HFFc6 (cell line): ENCODE measurements at regions not wholly inside any gene's neighbourhood (a gene's known extent, or its start where the extent isn't known, plus 50 kb on each side); places are given as distances from the start of the nearest gene placed in this dataset.

Experiments
- DNase-seq: peaks from one replicate; pipeline ENCODE4 v3.0.0-alpha.2; 2018
- H3K27ac Mint-ChIP-seq: 2 replicates; pipeline ENCODE4 v1.8.0; 2020; ENCODE audit warnings: mild to moderate bottlenecking, mixed read lengths
- H3K27me3 Mint-ChIP-seq: 2 replicates; pipeline ENCODE4 v1.8.0; 2021; ENCODE audit warnings: mild to moderate bottlenecking, moderate library complexity, mixed read lengths; ENCODE audit not compliant: insufficient read depth
- H3K36me3 Mint-ChIP-seq: 2 replicates; pipeline ENCODE4 v1.8.0; 2021; ENCODE audit warnings: low read depth, mixed read lengths
- H3K4me1 Mint-ChIP-seq: 2 replicates; pipeline ENCODE4 v1.8.0; 2020; ENCODE audit warnings: low read depth, mixed read lengths
- H3K4me3 Mint-ChIP-seq: 2 replicates; pipeline ENCODE4 v1.8.0; 2020; ENCODE audit warnings: mild to moderate bottlenecking, moderate library complexity, mixed read lengths
- H3K9me3 Mint-ChIP-seq: 2 replicates; pipeline ENCODE4 v1.8.0; 2020; ENCODE audit warnings: mild to moderate bottlenecking, mixed read lengths
- TF ChIP-seq, protein P1 (sequence below): fragments of 200-600 bp; sonication (generic); IDR thresholded peaks from 2 replicates; pipeline ENCODE4 v1.5.0; 2021; ENCODE audit warnings: antibody characterized with exemption, mild to moderate bottlenecking

DNA sequence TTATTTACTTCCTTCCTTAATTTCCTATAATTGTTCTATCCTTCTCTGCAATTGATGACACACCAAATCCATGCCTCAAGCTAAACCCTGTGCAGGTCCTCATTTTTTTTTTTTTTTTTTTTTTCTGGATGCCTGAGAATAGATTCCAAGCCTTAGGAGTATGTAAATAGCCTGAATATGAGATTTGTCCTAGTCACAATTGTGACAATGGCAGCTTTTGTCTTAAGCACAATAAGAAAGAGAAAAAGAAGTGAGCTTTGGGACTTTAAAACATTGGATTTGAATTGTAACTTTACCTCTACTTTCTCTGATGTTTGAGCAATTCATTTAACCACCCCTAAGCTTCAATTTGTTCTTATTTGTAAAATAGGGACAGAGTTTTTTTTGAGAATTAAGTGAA is 280.5 kb downstream of the TUSC1 start:
- H3K36me3 Mint-ChIP-seq: no peaks in the 10 kb centered on the region
- no peak for DNase-seq
- H3K27me3 Mint-ChIP-seq: no peaks in the 10 kb centered on the region
- no peak overlapping the region for H3K27ac Mint-ChIP-seq
- no peaks in the 10 kb centered on the region for H3K4me1 Mint-ChIP-seq
- H3K9me3 Mint-ChIP-seq: peaks cover 41% of the 10 kb centered on the region
- TF ChIP-seq, protein P1, sequence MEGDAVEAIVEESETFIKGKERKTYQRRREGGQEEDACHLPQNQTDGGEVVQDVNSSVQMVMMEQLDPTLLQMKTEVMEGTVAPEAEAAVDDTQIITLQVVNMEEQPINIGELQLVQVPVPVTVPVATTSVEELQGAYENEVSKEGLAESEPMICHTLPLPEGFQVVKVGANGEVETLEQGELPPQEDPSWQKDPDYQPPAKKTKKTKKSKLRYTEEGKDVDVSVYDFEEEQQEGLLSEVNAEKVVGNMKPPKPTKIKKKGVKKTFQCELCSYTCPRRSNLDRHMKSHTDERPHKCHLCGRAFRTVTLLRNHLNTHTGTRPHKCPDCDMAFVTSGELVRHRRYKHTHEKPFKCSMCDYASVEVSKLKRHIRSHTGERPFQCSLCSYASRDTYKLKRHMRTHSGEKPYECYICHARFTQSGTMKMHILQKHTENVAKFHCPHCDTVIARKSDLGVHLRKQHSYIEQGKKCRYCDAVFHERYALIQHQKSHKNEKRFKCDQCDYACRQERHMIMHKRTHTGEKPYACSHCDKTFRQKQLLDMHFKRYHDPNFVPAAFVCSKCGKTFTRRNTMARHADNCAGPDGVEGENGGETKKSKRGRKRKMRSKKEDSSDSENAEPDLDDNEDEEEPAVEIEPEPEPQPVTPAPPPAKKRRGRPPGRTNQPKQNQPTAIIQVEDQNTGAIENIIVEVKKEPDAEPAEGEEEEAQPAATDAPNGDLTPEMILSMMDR: no peak
- no peak overlapping the region for H3K4me3 Mint-ChIP-seq

DNA sequence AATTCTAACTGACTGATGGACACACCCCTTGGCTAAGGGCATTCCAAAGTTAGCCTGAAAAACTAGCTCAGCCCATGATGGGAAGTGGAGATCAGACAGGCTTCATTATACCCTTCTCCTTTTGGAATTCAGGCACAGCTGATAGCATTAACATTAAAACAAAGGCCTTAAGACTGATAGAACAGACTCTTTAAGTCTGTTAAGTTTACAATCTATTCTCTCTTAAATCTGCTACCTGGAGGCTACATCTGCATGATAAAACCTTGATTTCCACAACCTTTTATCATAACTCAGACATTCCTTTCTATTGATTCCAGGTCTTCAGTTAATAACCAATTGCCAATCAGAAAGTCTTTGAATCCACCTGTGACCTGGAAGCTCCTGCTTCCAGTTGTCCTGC is 281.4 kb downstream of the TUSC1 start:
- Mint-ChIP-seq H3K27me3 (no peaks in the 10 kb centered on the region), H3K4me3 (no peak overlapping the region), H3K27ac (no peak overlapping the region), H3K9me3 (peaks cover 40% of the 10 kb centered on the region), H3K36me3 (no peaks in the 10 kb centered on the region), H3K4me1 (no peaks in the 10 kb centered on the region)
- TF ChIP-seq, protein P1: no peak
- no peak for DNase-seq

DNA sequence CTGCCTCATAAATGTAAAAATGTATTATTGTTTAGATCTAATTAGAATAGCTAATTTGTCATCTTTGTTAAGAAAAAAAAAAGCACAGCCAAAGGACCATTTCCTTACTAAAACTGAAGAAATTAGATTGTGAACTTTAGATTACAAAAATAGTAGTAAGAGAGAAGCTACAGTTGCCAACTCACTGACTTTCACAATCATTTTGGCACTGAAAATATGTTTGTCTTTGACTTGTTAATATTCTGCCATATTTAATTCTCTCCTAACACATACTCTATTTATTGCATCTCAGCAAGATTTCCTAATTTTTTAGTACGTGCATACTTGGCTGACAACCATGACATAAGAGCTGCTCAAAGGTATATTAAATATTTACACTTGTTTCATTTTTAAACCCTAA is 297.1 kb downstream of the TUSC1 start:
- TF ChIP-seq, protein P1: no peak
- DNase-seq: no peak
- Mint-ChIP-seq H3K27me3 (no peaks in the 10 kb centered on the region), H3K4me3 (no peak overlapping the region), H3K9me3 (peaks cover 22% of the 10 kb centered on the region), H3K36me3 (no peaks in the 10 kb centered on the region), H3K4me1 (no peaks in the 10 kb centered on the region), H3K27ac (no peak overlapping the region)

DNA sequence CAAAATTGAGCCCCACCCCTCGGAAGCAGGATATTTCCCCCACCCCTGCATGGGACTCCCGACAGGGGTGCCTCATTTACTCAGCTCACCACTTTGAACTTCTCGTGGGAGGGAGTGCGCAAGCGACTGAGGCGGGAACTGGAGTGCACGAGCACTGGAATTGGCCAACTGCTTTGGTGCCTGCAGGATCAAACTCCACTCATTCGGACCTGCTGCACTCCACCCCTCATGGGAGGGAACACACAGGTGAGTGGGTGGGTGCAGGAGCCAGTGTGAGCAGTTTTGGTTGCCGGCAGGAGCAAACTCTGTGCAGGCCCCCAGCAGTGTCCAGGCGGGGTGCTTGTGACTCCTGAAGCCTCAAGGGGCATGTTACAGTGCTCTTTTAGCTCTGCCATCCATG is 301.2 kb downstream of the TUSC1 start:
- no peaks in the 10 kb centered on the region for H3K4me1 Mint-ChIP-seq
- H3K36me3 Mint-ChIP-seq: no peaks in the 10 kb centered on the region
- no peak for DNase-seq
- no peak overlapping the region for H3K27ac Mint-ChIP-seq
- no peak overlapping the region for H3K4me3 Mint-ChIP-seq
- TF ChIP-seq, protein P1: no peak
- H3K27me3 Mint-ChIP-seq: no peaks in the 10 kb centered on the region
- H3K9me3 Mint-ChIP-seq: peaks cover 23% of the 10 kb centered on the region

DNA sequence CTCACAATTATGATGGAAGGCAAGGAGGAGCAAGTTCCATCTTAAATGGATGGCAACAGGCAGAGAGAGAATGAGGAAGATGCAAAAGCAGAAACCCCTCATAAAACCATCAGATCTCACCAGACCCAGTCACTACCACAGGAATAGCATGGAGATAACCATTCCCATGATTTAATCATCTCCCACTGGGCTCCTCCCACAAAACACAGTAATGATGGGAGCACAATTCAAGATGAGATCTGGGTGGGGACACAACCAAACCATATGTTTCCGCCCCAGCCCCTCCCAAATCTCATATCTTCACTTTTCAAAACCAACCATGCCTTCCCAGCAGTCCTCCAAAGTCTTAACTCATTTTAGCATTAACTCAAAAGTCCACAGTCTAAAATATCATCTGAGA is 304.0 kb downstream of the TUSC1 start:
- H3K27ac Mint-ChIP-seq: no peak overlapping the region

More for the DNA sequence above, 304.0 kb downstream of the TUSC1 start:
- H3K4me1 Mint-ChIP-seq: no peaks in the 10 kb centered on the region
- no peak for DNase-seq
- no peaks in the 10 kb centered on the region for H3K27me3 Mint-ChIP-seq
- peaks cover 23% of the 10 kb centered on the region for H3K9me3 Mint-ChIP-seq
- TF ChIP-seq, protein P1: no peak
- no peak overlapping the region for H3K4me3 Mint-ChIP-seq
- H3K36me3 Mint-ChIP-seq: no peaks in the 10 kb centered on the region
